NCI-H1048 (cell line): ENCODE measurements at regions not wholly inside any gene's neighbourhood (a gene's known extent, or its start where the extent isn't known, plus 50 kb on each side); places are given as distances from the start of the nearest gene placed in this dataset.

Experiments used
- DNase-seq: peaks from one replicate; lab custom pipeline; 2025; lab: John Stamatoyannopoulos, UW

DNA sequence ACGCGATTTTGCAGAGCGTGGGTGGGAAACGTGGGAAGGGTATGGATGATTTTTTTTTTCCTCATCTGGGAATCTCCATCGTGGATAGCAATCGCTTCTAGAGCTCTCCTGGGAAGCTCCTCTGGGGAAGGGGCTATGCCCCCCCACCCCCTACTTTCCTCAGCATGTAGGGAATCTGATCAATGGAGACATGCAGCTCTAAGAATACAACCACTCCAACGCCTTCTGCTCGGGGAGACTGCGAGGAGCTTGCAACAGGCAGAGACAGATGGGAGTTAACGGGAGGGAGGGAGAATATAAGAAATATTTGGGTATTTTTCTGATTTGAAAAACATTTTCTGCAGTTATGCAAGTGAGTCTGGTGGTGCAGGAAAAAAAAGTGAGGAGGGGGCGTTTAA, 104.6 kb upstream of the HSD17B12 start:
- no peak for DNase-seq

- no peak for DNase-seq
Measured at GRCh38 chr11:43576320-43576802, 104.2 kb upstream of the HSD17B12 start.

DNA sequence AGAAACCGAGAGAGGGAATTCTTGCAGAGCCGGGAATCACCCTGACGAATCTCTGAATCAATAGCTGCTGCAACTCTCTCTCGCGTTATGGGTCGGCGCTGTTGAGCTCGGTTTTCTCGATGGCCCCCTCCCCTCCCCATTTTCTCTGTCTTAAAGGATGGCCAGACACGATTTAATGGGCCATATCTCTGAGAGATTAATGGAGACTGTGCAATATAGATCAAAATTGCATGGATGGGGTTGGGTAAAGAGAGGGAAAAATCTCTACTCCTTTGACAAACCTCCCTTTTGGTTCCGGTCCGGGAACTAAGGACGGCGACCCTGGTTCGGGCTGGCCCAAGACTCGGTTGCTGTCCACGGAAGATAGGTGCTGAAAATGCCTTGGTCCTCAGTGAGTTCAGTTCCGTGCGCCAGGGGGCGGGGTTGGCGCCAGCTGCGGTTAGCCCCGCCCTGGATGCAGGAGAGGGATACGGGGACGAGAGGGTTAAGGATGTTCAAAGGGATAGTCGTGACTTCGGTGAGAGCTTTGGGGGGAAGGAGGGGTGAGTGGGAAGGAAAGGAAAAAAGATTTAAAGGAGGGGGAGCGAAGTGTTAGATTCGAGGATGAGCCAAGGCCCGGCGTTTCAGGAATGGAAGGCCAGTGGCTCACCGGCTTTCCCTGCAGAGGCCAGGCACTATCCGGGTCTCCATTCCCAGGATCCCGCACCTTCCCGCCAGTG, 103.6 kb upstream of the HSD17B12 start:
- DNase-seq = no peak

DNA sequence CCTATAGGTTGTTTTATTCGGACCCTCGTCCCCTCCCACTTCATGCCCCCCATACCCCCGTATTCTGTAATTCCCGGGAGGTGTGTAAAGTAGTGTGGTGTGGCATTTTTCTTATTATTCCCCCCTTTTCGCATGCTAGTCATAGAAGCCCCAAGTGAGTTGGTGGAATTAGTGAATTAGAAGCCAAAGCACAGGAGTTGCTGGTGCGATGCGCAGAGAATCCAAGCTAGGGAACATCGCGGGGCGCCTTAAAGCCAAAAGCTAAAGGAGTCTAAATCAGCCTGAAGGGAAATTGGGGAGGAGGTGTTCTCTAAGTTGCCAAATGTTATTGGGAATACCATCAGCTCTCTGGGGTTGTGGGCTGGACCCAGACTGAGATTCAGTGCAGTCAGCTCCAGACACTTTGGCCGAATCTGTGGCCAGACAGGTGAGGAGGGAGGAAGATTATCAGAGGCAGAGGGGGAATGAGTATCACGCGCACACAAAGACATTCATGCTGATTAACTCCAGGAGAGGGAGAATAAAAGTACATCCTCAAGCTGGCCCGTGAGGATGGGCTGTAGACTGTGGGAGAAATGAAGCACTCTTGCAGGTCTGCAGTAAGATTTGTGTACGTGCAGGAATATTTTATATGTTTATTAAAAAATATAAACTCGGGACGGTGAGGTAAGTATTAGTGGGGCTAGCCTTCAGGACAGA, 102.8 kb upstream of the HSD17B12 start:
- DNase-seq = no peak

GRCh38 chr11:43578346-43579170, 102.0 kb upstream of the HSD17B12 start:
- no peak for DNase-seq

DNA sequence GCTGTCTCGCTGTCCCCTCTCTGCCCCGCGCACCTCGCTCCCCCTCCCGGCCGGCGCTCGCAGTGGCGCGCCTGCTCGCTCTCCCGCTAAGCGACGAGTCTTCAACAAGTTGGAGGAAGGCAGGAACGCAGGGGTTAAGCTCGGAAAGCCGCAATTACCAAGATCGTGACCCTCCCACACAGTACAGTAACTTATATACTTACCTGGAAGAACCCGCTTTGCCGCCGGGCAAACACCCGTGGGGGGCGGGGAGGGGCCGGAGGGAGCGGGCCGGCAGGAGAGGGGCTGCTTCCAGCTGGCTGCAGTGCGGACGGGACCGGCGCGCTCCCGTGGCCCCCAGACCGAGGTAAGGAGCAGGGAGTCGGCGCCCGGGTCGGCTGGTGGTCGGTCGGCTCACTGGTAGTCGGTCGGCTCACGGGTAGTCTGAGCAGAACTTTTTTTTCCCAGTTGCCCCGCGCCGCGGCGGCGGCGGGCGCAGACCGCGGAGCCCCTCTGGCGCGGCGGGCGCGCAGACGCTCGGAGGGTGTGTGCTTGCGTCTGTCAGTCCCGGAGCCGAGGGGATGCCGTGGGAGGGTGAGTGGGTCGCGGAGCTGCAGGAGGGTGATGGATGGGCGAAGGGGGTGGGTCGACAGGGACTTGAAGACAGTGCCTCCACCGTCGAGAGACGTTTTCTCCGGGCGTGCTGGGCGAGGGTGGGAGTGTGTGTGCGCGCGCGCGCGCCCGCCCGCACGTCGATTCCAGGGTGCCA, 101.2 kb upstream of the HSD17B12 start:
- no peak for DNase-seq

- DNase-seq = no peak
Measured at GRCh38 chr11:43579919-43580276, 100.6 kb upstream of the HSD17B12 start.

DNA sequence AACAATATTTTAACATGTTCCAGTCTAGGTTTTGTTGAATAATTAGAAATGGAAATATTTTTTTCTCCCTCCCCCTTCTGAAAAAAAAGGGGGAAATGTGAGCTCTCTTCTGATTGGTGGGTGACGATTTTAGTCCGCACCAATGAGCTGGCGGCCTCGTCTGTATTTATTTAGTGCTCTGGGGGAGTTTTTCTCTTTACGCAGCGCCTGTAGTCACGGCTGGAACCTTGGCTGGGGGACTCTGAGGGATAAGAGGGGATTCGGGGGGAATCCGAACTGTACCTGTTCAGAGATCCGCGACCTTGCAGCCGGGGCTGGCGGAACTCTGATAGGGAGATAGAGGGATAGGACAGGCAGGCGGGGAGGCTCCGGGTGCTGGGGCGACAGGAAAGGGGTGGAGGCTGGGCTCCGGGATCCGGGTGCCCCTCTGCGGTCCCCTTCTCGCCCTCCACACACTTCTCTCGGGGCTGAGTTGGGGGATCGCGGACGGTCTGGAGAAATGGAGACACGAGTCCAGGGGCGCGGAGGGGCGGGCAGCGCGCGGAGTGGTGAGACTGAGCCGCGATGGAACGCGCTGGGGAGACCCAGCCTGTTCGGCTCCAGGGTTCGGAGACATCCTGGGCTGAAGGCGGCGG, 99.7 kb upstream of the HSD17B12 start:
- no peak for DNase-seq

- no peak for DNase-seq
Measured at GRCh38 chr11:43581370-43582023, 99.0 kb upstream of the HSD17B12 start.

GRCh38 chr11:43582024-43582862, 98.3 kb upstream of the HSD17B12 start:
- DNase-seq = no peak

- no peak for DNase-seq
Measured at GRCh38 chr11:43582863-43583462, 97.6 kb upstream of the HSD17B12 start.

DNA sequence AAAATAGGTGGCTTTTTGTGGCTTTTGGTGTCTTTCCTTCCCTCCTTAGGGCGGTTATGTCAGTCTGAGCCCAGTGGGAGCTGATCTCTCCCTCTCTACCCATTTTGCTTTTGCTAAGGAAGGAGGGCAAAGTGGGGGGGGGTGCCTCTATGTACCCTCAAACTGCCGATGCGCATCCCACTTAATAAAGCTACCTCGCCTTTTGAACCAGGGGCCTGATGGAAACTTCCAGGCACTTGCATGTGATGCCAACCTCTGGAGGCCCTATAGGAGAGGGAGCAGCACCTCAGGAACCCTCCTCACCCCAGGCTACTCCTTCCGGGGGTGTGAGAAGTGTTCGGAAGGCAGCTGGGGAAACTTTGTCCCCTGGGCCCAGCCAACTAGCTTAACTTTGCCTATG, 97.0 kb upstream of the HSD17B12 start:
- DNase-seq = no peak

- no peak for DNase-seq
Measured at GRCh38 chr11:43585877-43586608, 94.5 kb upstream of the HSD17B12 start.

GRCh38 chr11:43589601-43590250, 90.8 kb upstream of the HSD17B12 start:
- DNase-seq = no peak

DNA sequence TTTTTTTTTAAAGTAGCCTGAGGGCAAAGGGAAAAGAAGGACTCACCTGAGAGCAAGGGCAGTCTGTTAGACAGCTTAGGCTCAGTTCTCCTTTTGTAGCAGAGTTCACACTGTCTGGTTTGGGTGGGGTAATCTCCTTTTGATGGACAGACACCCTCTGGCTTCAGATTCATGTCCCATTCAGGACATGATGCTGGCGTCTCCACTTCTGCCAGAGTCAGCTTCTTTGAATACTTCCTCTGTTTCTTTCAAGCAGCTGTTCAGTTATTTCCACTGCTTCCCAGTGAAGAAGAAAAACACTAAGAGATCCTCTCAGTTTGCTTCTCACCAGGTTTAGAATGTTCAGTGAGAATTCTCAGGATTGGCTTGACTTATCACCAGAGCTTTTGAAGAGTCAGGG, 79.0 kb upstream of the HSD17B12 start:
- DNase-seq = no peak

DNA sequence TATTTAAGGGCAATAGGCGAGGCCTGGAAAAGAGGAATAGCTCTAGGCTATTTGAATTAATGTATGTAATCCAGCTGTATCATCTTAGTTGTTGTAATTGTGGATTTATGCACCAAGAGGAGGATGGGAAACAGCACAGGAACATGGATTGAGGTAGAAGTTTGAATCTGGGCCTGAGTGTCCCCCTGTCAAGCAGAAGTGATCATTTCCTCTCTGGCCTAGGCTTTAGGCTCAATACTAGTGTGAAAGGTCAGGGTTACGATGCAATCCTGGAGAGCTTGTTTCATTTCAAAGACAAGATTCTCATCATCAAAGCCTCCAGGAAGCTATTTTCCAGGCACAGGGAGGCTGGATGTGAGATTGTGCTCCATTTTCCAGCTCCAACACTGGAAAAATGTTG, 77.9 kb upstream of the HSD17B12 start:
- DNase-seq = no peak

- DNase-seq = no peak
Measured at GRCh38 chr11:43614214-43614613, 66.3 kb upstream of the HSD17B12 start.

GRCh38 chr11:43619863-43620505, 60.6 kb upstream of the HSD17B12 start:
- no peak for DNase-seq
